HG03575 (cell line): ENCODE measurements at regions not wholly inside any gene's neighbourhood (a gene's known extent, or its start where the extent isn't known, plus 50 kb on each side); places are given as distances from the start of the nearest gene placed in this dataset.
"Not testable (repeated sequence)": the region's sequence is repeated elsewhere in the genome, so short reads cannot be mapped to it uniquely, and the experiment has no call there.

ENCODE experiments used
- ATAC-seq: cut with Tn5 transposase; IDR thresholded peaks from one replicate; pipeline ENCODE4 v1.9.1; 2021; ENCODE audit not compliant: unreplicated experiment, insufficient number of reproducible peaks, low FRiP score; ENCODE audit errors: extremely low read depth

GRCh38 chr4:188941524-188942119, 802.4 kb downstream of the TRIML1 start:
- ATAC-seq = no peak

GRCh38 chr4:188942606-188943005, 803.4 kb downstream of the TRIML1 start:
- no peak for ATAC-seq

GRCh38 chr4:188949596-188949995, 810.4 kb downstream of the TRIML1 start:
- ATAC-seq = no peak

- no peak for ATAC-seq
Observed at GRCh38 chr4:188955066-188955465, 815.8 kb downstream of the TRIML1 start.

GRCh38 chr4:188956566-188956965, 817.3 kb downstream of the TRIML1 start:
- no peak for ATAC-seq

- ATAC-seq = no peak
Observed at GRCh38 chr4:188958346-188958745, 819.1 kb downstream of the TRIML1 start.

- ATAC-seq = no peak
Observed at GRCh38 chr4:188959424-188959823, 820.2 kb downstream of the TRIML1 start.

GRCh38 chr4:188960411-188961093, 821.3 kb downstream of the TRIML1 start:
- no peak for ATAC-seq

GRCh38 chr4:188971125-188971524, 831.9 kb downstream of the TRIML1 start:
- no peak for ATAC-seq

- ATAC-seq = no peak
Observed at GRCh38 chr4:188975271-188975670, 836.0 kb downstream of the TRIML1 start.

- no peak for ATAC-seq
Observed at GRCh38 chr4:188976644-188977115, 837.4 kb downstream of the TRIML1 start.

GRCh38 chr4:188977232-188977631, 838.0 kb downstream of the TRIML1 start:
- ATAC-seq = not testable (repeated sequence)

GRCh38 chr4:188984518-188984917, 845.3 kb downstream of the TRIML1 start:
- ATAC-seq = no peak

GRCh38 chr4:188986271-188986689, 847.0 kb downstream of the TRIML1 start:
- ATAC-seq = no peak

- no peak for ATAC-seq
Observed at GRCh38 chr4:188987011-188987410, 847.8 kb downstream of the TRIML1 start.

- no peak for ATAC-seq
Observed at GRCh38 chr4:188988131-188988530, 848.9 kb downstream of the TRIML1 start.

GRCh38 chr4:188989371-188989770, 850.1 kb downstream of the TRIML1 start:
- ATAC-seq = no peak

GRCh38 chr4:188992706-188993105, 853.5 kb downstream of the TRIML1 start:
- no peak for ATAC-seq

GRCh38 chr4:188993871-188994270, 854.6 kb downstream of the TRIML1 start:
- no peak for ATAC-seq

GRCh38 chr4:189001283-189001970, 862.2 kb downstream of the TRIML1 start:
- ATAC-seq = no peak
